GM21390 (cell line): ENCODE measurements at regions not wholly inside any gene's neighbourhood (a gene's known extent, or its start where the extent isn't known, plus 50 kb on each side); places are given as distances from the start of the nearest gene placed in this dataset.
"Not testable (repeated sequence)": the region's sequence is repeated elsewhere in the genome, so short reads cannot be mapped to it uniquely, and the experiment has no call there.

ENCODE experiments used
- ATAC-seq: cut with Tn5 transposase; IDR thresholded peaks from one replicate; pipeline ENCODE4 v1.9.1; 2021; ENCODE audit not compliant: unreplicated experiment

- ATAC-seq = no peak
Observed at GRCh38 chr21:32099812-32100416, 178.9 kb downstream of the MIS18A start.

- no peak for ATAC-seq
Observed at GRCh38 chr21:32096411-32096810, 182.4 kb downstream of the MIS18A start.

GRCh38 chr21:32094804-32095203, 184.0 kb downstream of the MIS18A start:
- ATAC-seq = no peak

- no peak for ATAC-seq
Observed at GRCh38 chr21:32093646-32094462, 185.0 kb downstream of the MIS18A start.

- ATAC-seq = no peak
Observed at GRCh38 chr21:32090956-32091355, 187.9 kb downstream of the MIS18A start.

- ATAC-seq = no peak
Observed at GRCh38 chr21:32089766-32090165, 189.1 kb downstream of the MIS18A start.

GRCh38 chr21:32088471-32088870, 190.4 kb downstream of the MIS18A start:
- no peak for ATAC-seq

- ATAC-seq = no peak
Observed at GRCh38 chr21:32087447-32087846, 191.4 kb downstream of the MIS18A start.

GRCh38 chr21:32083197-32083596, 195.7 kb downstream of the MIS18A start:
- no peak for ATAC-seq

GRCh38 chr21:32082466-32082865, 196.4 kb downstream of the MIS18A start:
- no peak for ATAC-seq

- no peak for ATAC-seq
Observed at GRCh38 chr21:32073593-32073992, 200.8 kb downstream of the HUNK start.

GRCh38 chr21:32073190-32073589, 200.4 kb downstream of the HUNK start:
- no peak for ATAC-seq

- ATAC-seq = not testable (repeated sequence)
Observed at GRCh38 chr21:32071620-32072019, 198.8 kb downstream of the HUNK start.

- ATAC-seq = no peak
Observed at GRCh38 chr21:32070676-32071330, 198.0 kb downstream of the HUNK start.

GRCh38 chr21:32070126-32070525, 197.3 kb downstream of the HUNK start:
- no peak for ATAC-seq

GRCh38 chr21:32065654-32066053, 192.8 kb downstream of the HUNK start:
- no peak for ATAC-seq

- no peak for ATAC-seq
Observed at GRCh38 chr21:32064281-32064910, 191.6 kb downstream of the HUNK start.

- ATAC-seq = no peak
Observed at GRCh38 chr21:32062591-32063227, 189.9 kb downstream of the HUNK start.

- ATAC-seq = no peak
Observed at GRCh38 chr21:32061729-32062128, 188.9 kb downstream of the HUNK start.

- no peak for ATAC-seq
Observed at GRCh38 chr21:32056791-32057190, 184.0 kb downstream of the HUNK start.

GRCh38 chr21:32055305-32055704, 182.5 kb downstream of the HUNK start:
- ATAC-seq = no peak
